Mesothelial cell of epicardium (in vitro differentiated cells): ENCODE measurements at regions not wholly inside any gene's neighbourhood (a gene's known extent, or its start where the extent isn't known, plus 50 kb on each side); places are given as distances from the start of the nearest gene placed in this dataset.

Source experiments
- DNase-seq, 2 experiments: peaks; one replicate each; pipeline ENCODE4 v3.0.0; 2021; ENCODE audit warnings: low spot score in 2 of 2; ENCODE audit not compliant: unreplicated experiment in 2 of 2
- H3K27ac Mint-ChIP-seq: 2 replicates; pipeline ENCODE4 v1.8.0; 2021; ENCODE audit warnings: mixed read lengths
- H3K27me3 Mint-ChIP-seq: 2 replicates; pipeline ENCODE4 v1.8.0; 2021; ENCODE audit warnings: low read depth, mixed read lengths
- H3K36me3 Mint-ChIP-seq: 2 replicates; pipeline ENCODE4 v1.8.0; 2021; ENCODE audit warnings: mixed read lengths
- H3K4me1 Mint-ChIP-seq: 2 replicates; pipeline ENCODE4 v1.8.0; 2021; ENCODE audit warnings: mixed read lengths
- H3K4me3 Mint-ChIP-seq: 2 replicates; pipeline ENCODE4 v1.8.0; 2021; ENCODE audit warnings: mild to moderate bottlenecking, moderate library complexity, mixed read lengths
- H3K9me3 Mint-ChIP-seq: 2 replicates; pipeline ENCODE4 v1.8.0; 2021; ENCODE audit warnings: mixed read lengths
- TF ChIP-seq, protein P1 (sequence below): fragments of 200-600 bp; sonication (generic); IDR thresholded peaks from one replicate; pipeline ENCODE4 v1.5.0; 2021; ENCODE audit warnings: antibody characterized with exemption; ENCODE audit not compliant: unreplicated experiment

DNA sequence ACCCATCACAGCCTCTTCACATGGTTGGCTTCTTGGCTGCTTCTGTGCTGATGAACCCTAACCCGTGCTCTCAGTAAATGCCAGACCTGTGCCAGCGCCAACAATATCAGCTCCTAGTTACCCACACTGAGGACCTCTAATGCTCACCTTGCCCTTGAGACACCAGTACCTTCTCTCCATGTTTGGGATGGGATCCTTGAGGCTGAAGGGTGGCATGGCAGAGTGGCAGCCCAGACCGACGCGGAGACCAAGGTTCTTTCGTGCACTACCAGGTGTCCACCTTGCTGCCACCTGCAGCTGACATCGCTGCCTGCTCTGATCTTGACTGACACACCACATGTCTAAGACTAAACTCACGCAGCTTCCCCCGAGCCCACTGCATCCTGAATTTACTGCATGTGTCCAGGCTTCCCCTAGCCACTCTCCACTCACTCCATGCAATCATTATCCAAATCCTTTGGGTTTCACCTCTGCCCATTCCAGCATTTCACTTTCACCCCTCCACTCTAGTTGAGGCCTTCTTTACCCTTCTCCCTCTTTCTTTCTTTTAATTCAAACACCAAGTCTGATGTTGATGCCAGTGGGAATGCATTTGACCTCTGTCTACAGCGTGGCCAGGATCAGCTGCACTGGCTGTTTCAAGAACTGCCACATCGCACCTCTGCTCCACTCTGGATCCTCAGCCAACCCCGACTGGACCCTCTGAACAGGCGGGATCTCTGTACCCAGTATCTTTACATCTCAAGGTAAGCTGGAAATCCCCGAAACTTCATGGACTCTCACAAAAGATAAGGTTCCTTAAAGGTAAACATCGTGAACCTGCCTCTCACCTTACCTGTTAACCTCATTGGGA lies 294.9 kb downstream of the GLRX3 start:
- no peaks in the 10 kb centered on the region for H3K36me3 Mint-ChIP-seq
- H3K4me1 Mint-ChIP-seq, result no peaks in the 10 kb centered on the region
- peaks cover 22% of the 10 kb centered on the region for H3K9me3 Mint-ChIP-seq
- H3K4me3 Mint-ChIP-seq, result no peak overlapping the region
- no peak overlapping the region for H3K27ac Mint-ChIP-seq
- H3K27me3 Mint-ChIP-seq, result peaks cover 14% of the 10 kb centered on the region
- no peak for DNase-seq
- TF ChIP-seq, protein P1, sequence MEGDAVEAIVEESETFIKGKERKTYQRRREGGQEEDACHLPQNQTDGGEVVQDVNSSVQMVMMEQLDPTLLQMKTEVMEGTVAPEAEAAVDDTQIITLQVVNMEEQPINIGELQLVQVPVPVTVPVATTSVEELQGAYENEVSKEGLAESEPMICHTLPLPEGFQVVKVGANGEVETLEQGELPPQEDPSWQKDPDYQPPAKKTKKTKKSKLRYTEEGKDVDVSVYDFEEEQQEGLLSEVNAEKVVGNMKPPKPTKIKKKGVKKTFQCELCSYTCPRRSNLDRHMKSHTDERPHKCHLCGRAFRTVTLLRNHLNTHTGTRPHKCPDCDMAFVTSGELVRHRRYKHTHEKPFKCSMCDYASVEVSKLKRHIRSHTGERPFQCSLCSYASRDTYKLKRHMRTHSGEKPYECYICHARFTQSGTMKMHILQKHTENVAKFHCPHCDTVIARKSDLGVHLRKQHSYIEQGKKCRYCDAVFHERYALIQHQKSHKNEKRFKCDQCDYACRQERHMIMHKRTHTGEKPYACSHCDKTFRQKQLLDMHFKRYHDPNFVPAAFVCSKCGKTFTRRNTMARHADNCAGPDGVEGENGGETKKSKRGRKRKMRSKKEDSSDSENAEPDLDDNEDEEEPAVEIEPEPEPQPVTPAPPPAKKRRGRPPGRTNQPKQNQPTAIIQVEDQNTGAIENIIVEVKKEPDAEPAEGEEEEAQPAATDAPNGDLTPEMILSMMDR, result no peak

DNA sequence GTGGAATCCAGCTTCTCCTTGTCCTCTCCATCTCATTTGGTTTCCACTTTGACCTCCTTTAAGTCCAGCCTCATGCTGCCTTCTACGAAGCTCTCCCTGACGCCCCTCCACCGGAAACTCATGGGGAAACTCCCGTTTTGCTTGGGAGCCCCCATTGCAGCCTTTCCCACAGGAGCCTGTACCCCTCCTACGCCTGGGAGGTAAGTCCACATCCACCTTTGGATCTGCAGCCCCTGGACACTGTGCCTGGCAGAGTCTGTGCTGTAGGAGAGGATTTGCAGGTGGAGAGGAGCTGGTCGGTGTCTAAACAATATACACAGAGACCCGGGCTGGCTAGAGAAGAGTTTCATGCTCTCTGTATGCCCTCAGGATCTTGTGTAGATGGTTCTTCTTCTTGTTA lies 296.1 kb downstream of the GLRX3 start:
- no peaks in the 10 kb centered on the region for H3K36me3 Mint-ChIP-seq
- TF ChIP-seq, protein P1, result no peak
- no peaks in the 10 kb centered on the region for H3K4me1 Mint-ChIP-seq
- H3K27me3 Mint-ChIP-seq, result peaks cover 15% of the 10 kb centered on the region
- no peak overlapping the region for H3K4me3 Mint-ChIP-seq
- peaks cover 24% of the 10 kb centered on the region for H3K9me3 Mint-ChIP-seq
- no peak overlapping the region for H3K27ac Mint-ChIP-seq
- no peak for DNase-seq

DNA sequence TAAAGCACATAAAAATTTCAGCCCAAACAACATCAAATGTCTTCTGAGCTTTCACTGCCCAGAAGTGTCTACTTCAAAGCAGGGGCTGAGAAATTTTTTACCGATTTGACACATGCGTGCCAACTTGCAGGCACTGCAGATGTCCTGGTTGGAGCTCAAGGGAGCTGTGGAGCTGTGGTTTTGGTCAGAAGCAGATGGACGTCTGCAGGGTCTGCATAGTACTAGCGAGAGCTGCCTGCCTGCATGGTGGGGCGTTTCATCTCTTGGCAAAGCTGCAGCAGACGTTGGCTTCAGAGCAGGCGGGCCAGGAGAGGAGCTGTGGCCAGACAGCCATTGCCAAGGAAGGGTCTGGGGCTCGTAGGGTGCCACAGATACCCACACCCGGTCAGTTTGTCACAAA lies 296.7 kb downstream of the GLRX3 start:
- TF ChIP-seq, protein P1, result no peak
- H3K4me3 Mint-ChIP-seq, result no peak overlapping the region
- no peak for DNase-seq

DNA sequence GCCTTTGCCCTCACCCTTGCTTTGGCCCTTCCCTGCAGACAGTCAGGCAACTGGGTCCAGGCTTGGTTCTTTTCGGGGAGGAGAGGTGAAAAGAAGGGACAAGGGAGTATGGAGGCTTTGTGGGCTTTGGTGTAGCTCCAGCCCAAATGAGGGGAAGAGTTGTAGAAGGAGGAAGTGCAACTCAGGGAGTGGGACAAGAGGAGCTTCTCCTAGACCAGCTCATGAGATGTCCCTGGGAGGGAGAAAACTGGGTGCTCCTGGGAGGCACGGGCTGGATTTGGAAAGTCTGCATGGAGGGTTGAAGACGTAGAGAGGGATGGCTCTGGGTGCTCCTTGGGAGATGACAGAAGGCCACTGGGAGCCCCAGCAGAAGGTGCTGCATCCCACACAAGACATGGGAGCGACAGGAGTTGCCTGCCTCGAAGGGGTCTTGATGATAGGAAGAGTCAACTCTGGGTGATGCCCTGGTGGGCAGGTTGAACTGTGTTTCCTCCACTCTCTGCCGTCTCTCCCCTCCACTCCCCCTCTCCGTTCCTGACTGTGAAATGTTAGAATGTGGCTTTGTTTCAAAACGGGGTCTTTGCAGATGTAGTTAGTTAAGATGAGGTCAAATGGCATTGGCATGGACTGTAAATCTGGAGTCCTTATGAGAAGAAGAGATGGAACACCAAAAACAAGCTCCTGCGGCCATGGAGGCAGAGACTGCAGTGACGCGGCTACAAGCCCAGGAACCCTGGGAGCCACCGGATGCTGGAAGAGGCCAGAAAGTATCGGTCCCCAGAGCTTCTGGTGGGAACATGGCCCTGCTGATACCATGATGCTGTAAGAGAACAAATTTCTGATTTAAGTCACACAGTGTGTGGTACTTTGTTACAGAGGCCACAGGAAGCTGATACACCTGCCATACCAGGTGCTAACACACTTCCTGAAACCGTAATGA lies 298.5 kb downstream of the GLRX3 start:
- no peak overlapping the region for H3K4me3 Mint-ChIP-seq
- peak in 1 of 2 experiments; percentile 24 for DNase-seq
- peaks cover 28% of the 10 kb centered on the region for H3K9me3 Mint-ChIP-seq

More for the DNA sequence above, 296.7 kb downstream of the GLRX3 start:
- Mint-ChIP-seq H3K9me3 (peaks cover 28% of the 10 kb centered on the region), H3K27me3 (peaks cover 18% of the 10 kb centered on the region), H3K27ac (no peak overlapping the region), H3K36me3 (no peaks in the 10 kb centered on the region), H3K4me1 (no peaks in the 10 kb centered on the region)

DNA sequence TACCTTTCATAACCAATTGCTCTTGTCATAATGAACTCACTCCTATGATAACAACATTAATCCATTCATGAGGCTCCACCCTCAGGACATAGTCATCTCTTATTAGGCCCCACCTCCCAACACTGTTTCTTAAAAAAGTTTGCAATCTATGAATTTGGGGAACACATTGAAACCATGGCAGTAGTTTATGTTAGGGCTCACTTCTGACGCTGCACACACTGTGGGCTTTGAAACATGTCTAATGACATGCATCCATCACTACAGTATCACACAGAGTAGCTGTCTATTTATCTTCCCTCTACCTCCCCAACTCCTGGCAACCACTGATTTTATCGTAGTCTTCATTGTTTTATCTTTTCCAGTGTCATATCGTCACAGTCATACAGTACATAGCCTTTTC lies 299.8 kb downstream of the GLRX3 start:
- Mint-ChIP-seq H3K27me3 (peaks cover 18% of the 10 kb centered on the region), H3K4me3 (no peak overlapping the region), H3K36me3 (no peaks in the 10 kb centered on the region), H3K27ac (no peak overlapping the region), H3K9me3 (peaks cover 28% of the 10 kb centered on the region), H3K4me1 (no peaks in the 10 kb centered on the region)
- DNase-seq, result no peak
- TF ChIP-seq, protein P1, result no peak

More for the DNA sequence above, 298.5 kb downstream of the GLRX3 start:
- Mint-ChIP-seq H3K36me3 (no peaks in the 10 kb centered on the region), H3K27ac (no peak overlapping the region), H3K27me3 (peaks cover 16% of the 10 kb centered on the region), H3K4me1 (no peaks in the 10 kb centered on the region)
- TF ChIP-seq, protein P1, result no peak
